Cerebellar cortex (tissue), 1 donor: ENCODE measurements at regions not wholly inside any gene's neighbourhood (a gene's known extent, or its start where the extent isn't known, plus 50 kb on each side); places are given as distances from the start of the nearest gene placed in this dataset.
"Not testable (repeated sequence)": the region's sequence is repeated elsewhere in the genome, so short reads cannot be mapped to it uniquely, and the experiment has no call there.

Experiments used
- DNase-seq: peaks from one replicate; pipeline ENCODE4 v3.0.0-alpha.2; 2015; ENCODE audit warnings: low spot score

DNA sequence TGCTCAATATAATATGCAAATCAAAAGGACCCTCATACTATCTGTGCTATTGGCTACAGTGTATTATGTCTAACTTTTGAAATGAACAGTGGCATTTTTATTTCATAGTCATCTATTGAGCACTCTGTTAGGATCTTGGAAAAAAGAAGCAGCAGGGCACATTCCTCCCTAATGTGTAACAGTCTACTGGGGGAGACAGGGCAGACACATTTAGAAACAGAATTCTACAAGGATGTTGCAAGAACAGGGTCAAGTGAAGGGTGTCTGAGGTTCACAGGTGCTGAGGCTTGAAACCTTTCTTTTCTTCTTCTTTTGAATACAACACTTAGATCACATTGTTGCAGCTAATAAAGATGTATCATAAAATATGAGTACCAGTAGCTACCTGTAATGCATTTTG, 129.7 kb upstream of the SLC4A4 start:
- no peak for DNase-seq

DNA sequence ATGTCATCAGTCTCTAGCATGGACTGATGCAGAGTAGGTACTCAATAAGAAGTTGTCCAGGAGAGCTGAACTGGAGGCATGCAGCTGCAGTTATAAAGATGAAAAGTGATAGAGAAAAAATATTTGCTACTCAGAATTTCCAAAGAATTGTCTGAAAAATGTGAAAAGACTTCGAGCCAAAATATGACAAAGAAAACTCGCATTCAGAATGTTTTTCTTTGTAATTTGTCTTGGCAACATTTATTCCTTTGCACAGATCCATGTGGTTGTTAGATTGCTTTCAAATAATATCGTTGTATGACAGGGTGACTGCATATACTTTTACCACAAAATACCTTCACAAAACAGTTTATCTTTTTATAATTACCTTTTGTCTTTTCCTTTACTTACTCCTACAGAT, 128.0 kb upstream of the SLC4A4 start:
- no peak for DNase-seq

DNA sequence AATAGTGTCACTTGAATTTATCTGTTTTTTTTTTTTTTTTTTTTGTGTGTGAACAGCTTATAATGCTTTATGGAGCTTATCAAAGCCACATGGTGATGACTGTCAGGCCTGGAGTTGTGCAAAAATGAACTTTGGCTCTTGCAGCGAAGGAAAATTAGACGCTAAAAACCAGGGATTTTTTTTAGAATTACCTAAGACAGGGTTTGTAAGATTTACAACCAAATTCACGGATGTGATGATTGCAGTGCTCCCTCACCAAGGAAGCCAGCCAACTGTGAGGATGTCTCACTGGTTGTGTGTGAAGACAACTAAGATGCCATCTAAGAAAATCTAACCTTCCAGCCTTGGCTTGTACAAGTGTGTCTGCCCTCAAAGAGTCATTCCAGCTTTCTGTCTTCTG, 127.1 kb upstream of the SLC4A4 start:
- DNase-seq = no peak

DNA sequence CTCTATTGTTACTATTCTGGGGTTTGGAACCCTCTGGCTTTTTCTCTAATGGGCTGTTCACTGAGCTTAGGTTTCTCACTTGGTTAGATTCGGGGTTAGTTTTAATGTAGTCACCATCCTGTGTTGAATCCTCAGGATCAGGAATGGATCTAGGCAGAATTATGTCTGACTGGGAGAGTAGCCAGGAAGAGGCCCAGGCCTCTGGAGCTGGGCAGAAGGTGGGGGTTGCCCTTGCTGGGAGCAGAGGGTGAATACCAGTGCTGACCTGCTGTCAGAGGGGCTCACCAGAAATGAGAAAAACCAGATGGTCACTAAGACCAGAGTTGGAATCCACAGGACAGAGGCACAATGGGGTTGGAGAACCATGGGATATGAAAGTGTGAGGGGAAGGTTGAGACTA, 126.6 kb upstream of the SLC4A4 start:
- no peak for DNase-seq

GRCh38 chr4:71214578-71214977, 124.2 kb upstream of the SLC4A4 start:
- no peak for DNase-seq

DNA sequence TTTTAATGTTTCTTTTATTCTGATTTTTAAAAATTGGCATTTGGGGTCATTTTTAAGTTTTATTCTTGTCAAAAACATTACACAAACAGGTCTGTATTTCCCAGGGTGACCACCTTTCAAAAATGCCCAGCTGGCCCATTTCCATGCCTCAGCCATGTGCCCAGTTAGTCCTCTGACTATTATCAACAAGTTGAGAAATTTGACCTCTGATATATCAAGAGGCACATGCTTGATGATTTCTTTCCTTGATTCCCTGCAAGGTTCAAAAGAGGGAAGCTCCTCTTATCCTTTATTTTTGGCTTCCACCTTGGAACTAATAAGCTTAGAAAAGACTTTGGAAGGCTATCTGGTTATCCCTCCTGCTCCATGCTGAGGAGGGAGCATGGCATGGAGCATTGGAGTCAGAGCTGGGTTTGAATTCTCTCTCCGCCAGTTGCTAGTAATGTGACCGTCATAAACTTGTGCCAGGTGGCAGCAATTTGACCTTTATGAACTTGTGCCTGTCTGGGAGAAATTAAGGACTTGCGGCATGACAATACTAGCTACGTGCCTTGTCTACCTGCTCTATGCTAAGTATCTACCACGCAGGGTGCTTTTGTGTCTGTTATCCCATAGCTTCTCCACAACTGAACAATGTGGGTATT, 122.4 kb upstream of the SLC4A4 start:
- DNase-seq = no peak

- no peak for DNase-seq
These were observed 121.1 kb upstream of the SLC4A4 start for GRCh38 chr4:71217688-71218087.

GRCh38 chr4:71220848-71221247, 118.0 kb upstream of the SLC4A4 start:
- DNase-seq = not testable (repeated sequence)

DNA sequence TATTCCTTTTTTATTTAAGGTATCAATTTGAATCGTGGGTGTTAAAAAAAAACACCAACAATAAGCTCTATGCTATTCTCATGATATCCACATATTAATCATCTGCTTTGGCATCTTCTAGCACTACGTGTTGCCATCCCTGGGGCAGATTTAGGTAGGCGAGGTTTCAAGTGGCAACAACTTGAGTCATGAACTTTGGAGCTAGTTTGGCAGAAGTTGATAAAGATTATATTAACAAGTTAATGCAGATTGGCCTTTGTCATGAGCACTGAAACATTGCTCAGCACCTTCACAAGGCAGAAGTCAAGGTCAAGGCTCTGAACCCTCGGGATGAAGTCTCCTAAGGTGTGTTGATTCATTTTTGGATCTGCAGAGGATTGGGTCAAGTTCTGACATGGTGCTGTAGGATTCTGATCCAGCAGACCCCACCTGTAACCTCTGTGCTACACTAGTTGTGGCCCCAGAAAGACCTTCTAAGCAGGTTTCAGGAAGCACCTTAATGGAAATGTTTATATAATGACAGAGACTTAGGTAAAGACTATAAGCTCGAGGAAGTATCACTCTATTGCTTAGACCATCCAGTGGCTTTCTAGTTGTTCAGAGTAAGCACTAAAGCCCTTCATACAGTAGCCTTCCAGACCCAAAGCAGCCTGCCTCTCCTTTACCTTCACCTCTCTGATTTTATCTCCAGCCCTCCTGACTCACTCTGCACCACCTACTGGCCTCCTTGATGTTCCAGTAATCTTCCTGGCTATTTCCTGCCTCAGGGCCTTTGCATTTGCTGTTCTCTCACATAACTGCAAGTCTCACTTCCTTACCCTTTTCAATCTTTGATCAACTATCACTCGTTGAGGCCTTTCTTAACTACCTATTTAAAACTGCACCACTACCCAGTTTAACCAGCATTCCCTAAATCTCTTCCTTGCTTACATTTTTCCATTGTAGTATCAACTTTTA, 117.0 kb upstream of the SLC4A4 start:
- no peak for DNase-seq

- DNase-seq = no peak
These were observed 116.2 kb upstream of the SLC4A4 start for GRCh38 chr4:71222661-71223060.

GRCh38 chr4:71229477-71230270, 109.1 kb upstream of the SLC4A4 start:
- DNase-seq = peak; percentile 86

- DNase-seq = peak; percentile 39
These were observed 108.3 kb upstream of the SLC4A4 start for GRCh38 chr4:71230271-71231128.

DNA sequence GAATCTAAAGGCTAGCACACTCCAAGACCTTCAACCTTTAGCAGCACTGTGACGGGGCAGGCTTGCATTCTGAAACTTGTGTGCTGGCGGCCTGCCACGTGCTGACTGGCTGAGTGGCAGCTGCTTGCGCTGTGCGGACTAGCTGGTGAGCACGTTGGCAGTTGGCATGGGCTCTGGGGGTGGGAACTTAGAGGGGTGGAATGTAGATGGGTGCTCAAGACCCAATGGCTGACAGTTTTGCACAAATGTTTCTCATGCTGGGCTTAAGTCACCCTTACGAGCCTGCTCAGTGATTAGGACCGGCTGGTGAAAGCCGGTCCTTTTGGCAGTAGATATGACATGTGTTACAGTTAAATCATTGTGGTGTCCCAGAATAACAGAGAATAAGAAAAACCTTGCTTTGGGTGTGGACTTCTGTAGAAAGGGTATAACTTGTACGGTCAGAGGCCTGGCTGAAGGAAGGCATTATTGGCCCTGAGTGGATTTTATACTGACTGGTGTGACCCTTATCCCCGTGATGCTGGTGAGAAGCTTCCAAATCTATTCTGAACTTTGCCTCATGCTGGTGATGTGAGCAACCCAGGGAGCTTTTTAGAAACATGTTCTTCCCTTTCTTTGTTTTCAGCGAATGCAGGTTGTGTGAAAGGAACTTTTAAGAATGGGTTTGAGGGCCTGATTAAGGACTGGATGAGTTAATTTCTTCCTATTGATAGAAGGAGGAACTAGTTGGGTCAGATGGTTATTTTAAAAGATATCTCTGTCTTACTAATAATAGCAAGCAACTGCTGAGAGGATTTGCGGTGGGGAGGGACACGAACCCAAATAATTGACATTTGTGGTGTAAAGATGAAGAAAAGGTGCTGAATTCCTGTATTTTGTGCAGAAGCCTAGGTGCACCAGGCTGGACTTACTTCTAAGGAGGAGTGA, 107.4 kb upstream of the SLC4A4 start:
- peak; percentile 55 for DNase-seq

GRCh38 chr4:71232056-71232430, 106.8 kb upstream of the SLC4A4 start:
- no peak for DNase-seq

GRCh38 chr4:71232846-71233245, 106.0 kb upstream of the SLC4A4 start:
- DNase-seq = no peak

DNA sequence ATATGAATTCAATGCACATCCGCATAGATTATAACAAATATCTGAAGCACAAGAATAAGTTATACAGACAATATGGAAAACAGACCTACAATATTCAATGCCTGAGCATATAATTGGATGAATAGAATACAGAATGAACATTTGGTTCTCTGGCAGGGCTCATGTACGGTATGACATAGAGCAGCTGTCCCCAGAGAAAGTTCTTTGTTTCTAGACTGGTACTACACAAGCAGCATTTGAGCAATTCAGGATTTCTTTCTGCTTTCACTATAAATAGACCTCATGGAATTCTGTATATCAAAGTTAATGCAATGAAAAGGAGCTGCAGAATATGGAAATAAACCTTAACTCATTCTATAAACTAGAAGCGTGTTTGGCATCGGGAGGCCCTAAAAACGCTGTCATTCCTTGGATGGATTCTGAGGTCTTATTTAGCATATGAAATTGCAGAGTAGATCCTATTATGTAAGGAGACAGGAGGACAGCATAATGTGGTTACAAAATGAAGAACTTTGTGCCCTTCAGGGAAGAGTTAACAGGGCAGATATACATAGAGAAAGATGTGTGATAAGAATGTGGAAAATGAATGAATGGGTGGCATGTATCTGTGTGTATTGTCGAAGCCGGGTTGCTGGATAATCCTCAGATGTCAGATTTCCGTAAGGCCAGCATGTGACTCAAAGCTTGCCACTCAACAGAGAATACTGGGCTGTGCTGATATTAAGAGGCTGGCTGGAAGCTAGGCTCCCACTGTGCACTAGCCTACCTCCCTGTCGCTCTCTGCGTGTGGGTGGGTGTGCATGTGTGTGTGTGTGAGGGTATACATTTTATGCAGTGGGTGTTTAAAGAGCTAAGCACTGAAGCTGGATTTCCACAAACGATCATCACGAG, 103.3 kb upstream of the SLC4A4 start:
- DNase-seq = peak; percentile 81

DNA sequence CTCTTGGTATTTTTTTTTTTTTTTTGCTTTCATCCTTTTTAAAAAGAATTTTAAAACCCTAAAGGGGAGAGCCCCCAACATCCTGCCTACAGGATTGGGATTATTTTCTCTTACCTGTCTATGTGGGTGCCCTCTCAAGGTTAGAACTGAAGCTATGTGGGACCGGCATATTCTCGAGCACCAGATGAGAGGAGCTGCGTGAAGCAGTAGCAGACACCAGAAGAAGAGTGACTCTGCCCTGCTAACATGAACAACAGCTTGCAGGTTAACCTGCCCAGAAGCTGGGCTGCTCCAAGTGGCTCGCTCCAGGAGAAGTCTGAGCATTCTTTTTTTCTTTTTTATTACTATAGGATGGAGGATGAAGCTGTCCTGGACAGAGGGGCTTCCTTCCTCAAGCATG, 102.6 kb upstream of the SLC4A4 start:
- peak; percentile 73 for DNase-seq

GRCh38 chr4:71237641-71238040, 101.2 kb upstream of the SLC4A4 start:
- DNase-seq = no peak

- no peak for DNase-seq
These were observed 99.5 kb upstream of the SLC4A4 start for GRCh38 chr4:71239365-71239764.

GRCh38 chr4:71240094-71240493, 98.7 kb upstream of the SLC4A4 start:
- no peak for DNase-seq
